ENCODE measurements at regions not wholly inside any gene's neighbourhood (a gene's known extent, or its start where the extent isn't known, plus 50 kb on each side); places are given as distances from the start of the nearest gene placed in this dataset.
"Not testable (repeated sequence)": the region's sequence is repeated elsewhere in the genome, so short reads cannot be mapped to it uniquely, and the experiment has no call there.

- no peak for DNase-seq (ENCODE audit: low spot score)
These were observed 70.9 kb upstream of the CHST15 start for GRCh38 chr10:124164264-124164663.

DNA sequence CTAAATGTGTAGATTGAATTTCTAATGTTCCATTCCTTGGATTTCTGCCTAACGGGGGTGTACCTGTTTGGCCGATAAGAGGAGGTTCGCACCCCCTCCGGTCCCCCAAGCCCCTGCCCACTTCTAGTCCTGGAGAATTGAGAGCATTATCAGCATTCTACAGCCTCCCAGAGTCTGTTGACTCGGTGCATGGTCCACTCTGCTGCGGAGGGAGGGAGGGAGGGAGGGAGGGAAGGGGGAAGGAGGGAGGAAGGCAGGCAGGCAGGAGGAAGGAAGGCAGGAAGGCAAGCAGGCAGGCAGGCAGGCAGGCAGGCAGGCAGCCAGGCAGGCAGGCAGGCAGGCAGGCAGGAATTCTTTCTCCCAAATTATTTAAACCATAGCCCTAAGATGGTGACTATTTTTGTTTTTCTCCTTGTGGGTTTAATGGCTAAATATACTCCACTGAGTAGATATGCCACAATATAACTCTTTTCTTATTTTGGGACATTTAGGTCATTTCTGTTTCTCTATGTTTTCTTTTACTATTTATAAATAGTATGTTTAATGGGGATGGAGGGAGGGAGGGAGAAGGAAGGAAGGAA lies 69.5 kb upstream of the CHST15 start:
- no peak for DNase-seq (ENCODE audit: low spot score)

- DNase-seq (ENCODE audit: low spot score), result no peak
These were observed 68.7 kb upstream of the CHST15 start for GRCh38 chr10:124162136-124162535.

DNA sequence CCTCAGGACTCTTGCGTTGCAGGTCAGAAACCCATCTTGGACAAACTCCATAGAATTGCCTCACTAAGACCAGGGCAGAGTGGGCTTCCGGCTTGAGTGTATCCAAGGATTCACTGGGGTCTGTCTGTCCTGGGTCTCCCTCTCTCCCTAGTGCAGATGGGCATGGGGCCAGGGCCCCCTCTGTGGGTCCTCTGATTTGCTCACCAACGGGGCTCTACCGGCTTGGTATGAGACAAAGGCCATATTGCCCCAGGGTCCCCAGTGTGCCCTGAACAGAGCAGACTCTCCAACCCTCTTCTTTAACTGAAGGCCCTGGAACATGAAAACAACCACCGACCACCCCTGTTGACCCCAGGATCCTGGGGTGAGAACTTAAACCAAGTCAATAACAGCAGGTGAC lies 68.2 kb upstream of the CHST15 start:
- no peak for DNase-seq (ENCODE audit: low spot score)

GRCh38 chr10:124160943-124161582 lies 67.7 kb upstream of the CHST15 start:
- no peak for DNase-seq (ENCODE audit: low spot score)

GRCh38 chr10:124160176-124160575 lies 66.8 kb upstream of the CHST15 start:
- DNase-seq (ENCODE audit: low spot score), result no peak

DNA sequence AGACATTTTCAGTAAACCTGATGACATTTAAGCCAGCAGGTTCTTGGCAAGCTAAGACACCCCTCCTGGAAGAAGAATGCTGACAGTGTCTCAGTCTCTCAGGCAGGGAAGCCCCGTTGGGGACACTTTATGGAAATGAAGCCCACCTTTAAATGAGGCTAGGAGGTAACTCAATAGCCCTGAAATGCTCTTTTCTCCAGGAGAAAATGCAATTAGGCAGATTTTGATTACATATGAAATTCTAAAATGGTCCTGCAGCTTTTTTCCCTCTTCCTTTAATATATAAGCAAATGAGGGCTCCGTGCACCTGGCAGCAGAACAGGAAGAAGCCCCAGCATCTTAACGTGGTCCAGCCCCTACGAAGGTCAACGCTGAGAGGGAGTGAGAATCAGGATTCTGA lies 65.8 kb upstream of the CHST15 start:
- no peak for DNase-seq (ENCODE audit: low spot score)

GRCh38 chr10:124158592-124158991 lies 65.2 kb upstream of the CHST15 start:
- no peak for DNase-seq (ENCODE audit: low spot score)

DNA sequence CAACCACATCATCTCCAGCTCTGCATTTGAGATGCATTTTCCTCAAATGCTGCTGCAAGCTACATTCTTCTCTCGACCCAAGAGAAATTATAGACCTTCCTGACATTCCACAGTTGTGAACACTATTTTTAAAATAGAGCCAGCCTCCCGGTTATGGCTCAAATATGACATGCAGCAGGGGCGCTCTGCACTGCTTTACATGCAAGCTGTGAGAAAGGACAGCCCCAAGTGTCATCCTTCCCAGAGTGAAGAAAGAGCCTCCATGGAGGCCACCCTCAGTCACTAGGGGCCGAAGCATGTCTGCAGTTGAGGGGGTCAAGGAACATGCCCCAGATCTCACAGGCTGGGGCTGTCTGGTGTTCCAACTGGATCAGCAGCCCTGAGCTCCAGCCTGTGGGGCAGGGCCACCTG lies 63.9 kb upstream of the CHST15 start:
- DNase-seq (ENCODE audit: low spot score), result no peak

DNA sequence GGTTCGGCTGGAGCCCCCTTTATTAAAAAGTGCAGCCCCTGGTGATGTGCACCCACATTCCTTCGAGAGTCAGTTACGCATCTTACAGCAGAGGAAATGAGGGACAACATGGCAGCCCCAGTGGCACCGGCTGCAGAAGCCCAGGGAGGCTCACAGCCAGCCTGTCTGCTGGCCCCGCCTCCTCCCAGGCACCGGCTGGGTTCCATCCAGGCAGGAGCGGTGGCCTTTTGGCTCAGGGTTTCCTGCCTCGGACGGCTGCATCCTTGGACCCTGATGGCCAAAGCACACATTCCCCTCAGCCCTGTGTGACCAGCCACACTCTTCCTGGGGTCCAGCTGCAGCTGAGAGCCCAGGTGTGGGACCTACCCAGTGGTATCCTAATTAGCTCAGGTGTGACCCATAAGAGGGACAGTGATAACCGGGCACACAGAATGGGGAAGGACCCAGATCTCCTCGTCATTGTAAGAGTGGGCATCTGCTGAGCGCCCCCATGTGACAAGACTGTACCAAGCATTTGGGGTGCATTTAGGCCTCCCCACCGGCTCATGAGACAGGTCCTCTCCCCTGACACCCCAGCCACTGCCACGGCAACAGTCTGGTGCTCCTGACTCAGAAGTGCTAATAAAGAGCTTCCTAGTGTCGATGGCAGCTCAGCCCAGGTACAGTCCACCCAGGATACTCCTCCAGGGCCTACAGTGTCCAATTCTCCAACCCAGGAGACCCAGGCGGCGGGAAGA lies 63.3 kb upstream of the CHST15 start:
- DNase-seq (ENCODE audit: low spot score), result peak; percentile 57

DNA sequence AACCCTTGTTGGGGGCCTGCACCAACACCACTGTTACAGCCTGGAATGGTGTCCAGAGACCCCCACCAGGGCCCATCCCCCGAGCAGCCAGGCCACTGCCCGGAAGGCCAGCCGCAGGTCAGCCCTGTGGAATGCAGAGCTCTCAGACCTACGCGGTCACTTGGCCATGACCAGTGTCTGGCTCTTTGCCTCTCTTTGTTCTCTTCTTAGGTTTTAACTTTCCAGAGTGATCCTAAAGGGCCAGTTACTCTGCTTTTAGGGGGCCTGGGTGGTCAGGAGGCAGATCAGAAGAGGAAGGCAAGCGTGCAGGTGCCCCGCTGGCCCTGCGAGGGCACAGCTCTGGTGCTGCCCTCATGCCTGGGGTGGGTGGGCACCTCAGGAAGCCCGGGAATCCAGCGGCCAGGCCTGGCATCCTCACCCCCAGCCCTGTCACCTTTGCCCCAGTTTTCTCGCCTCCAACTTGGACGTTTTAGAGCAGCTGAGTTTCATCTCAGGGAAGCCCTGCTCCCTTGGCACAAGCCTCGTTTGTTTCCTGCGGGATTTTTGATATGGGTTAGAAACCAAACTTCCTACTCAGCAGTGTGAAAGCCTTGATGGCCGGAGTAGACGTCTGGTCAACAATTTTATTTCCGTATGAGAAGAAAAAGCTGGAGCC lies 62.5 kb upstream of the CHST15 start:
- DNase-seq (ENCODE audit: low spot score), result peak; percentile 24

DNA sequence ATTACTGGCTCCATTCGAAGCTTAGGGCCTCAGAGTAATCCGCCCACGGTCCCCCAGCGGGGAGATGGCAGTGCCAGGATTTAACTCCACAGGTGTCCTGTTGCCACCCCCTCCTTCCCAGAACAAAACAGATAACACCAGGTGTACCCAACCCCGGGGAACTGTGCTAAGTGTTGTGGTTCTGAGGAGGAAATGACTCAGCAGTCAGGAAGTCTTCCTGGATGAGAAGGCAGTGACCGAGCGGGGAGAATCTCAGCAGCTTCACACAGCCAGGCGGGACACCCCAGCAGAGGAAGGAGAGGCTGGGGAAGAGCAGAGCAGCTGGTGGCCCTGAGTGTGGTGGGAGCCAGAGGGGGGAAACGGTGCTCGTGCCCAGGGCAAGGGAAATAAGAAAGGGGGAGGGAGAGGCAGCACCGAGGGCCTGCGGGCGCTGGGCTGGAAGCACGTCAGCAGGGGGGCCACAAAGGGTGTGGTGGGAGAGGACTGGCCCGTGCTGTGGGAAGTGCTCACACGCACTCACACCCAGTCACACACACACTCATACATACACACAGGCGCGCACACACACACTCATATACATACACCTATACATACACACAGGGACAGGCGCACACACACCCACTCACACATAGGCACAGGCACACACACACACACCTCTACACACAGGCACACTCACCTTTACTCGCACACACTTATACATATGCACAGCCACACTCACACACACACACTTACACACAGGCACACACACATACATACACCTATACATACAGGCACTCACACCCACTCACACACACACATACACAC lies 59.8 kb upstream of the CHST15 start:
- DNase-seq (ENCODE audit: low spot score), result peak; percentile 94

DNA sequence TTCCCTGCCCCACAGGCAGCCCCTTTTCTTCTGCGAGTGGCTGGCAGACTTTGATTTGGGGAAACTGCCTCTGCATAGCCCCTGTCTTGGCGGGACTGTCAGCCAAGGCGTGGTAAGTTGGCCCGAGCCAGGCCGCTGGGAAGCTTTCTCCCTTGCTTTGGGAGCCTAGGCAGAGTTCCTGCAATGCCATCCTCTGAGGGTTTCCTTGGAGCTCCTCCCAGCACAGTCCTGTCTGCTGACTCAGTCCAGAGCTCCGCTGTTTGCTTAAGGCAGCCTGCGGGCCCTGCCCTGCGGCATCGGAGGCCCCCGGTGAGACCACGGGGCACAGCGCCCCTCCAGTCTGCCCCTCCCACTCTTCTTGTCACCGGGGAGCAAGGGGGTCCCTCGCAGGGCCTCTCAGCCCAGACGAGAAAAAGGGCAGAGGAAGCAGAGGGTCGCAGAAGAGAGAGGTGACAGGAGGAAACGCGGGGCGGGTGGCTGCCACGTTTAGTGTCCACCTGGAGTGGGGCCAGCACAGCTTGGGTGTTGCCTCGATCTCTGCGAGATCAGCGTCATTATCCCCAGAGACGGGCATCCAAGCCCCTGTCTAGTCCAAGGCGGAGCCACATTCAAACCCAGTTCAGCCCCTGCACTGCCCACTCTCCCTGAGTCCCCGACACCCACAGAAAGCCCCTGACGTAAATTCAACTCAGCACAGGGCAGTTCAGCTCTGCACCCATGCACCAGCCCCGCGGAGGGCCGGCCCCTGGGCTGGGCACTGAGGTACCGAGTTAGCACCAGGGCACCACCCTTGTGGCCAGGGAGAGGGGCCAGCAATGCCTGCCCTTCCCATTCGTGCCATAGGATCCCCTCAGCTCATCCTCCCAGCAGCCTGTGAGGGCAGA lies 59.0 kb upstream of the CHST15 start:
- DNase-seq (ENCODE audit: low spot score), result peak; percentile 21

DNA sequence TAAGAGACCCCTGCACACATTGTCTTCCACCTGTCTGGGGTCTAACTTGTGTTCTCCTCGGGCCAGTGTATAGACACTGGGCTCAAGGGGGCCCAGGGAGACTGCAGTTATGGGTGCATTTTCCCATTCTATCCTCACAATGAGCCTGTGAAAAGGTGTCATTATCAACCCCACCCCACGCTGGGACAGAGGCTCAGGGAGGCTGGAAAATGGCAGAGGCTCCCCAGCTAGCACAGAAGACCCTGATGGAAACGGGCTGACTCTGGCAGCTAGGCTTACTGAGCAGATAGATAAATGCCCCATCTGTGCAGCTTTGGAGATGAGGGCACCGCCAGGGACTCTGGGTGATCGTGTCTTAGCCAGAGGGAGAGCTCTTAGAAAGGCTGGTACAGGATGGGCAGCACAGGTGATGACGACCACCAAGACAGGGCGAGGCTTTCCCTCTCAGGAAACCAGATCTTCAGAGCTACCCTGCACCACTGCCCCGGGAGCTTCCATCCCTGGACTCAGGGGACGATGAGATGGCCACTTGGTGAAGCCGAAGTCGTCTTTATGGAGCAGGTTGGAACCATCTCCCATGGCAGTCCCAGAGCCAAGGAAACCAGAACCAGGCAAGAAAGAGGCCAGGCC lies 58.2 kb upstream of the CHST15 start:
- DNase-seq (ENCODE audit: low spot score), result no peak

DNA sequence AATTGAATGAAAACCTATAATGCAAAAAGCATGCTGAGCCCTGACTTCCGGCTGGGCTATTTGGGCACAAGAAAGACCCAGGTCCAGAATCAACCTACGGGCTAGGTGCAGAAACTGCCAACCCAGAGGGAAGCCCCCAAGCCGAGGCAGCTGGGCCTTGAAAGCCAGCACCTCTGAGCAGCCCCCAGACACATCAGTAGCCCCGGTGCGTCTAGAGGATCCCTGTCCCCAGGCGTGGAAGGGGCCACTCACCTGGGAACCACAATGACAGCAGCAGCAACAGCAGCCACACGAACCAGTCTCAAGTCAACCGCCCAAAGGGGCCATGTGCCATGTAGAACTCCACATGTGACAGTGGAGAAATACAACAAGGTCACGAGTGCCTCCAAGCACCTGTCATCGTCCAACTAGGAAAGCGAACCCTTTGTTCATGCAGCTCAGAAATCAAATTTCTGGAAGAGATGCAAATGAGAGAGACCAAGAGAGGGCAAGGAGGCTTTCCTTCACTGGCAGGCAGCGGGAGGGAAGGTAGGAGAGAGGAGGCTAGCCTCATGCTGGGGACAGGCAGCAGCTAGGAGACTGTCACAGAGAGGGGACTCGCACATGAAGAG lies 57.5 kb upstream of the CHST15 start:
- no peak for DNase-seq (ENCODE audit: low spot score)

GRCh38 chr10:124150189-124150806 lies 56.9 kb upstream of the CHST15 start:
- no peak for DNase-seq (ENCODE audit: low spot score)

DNA sequence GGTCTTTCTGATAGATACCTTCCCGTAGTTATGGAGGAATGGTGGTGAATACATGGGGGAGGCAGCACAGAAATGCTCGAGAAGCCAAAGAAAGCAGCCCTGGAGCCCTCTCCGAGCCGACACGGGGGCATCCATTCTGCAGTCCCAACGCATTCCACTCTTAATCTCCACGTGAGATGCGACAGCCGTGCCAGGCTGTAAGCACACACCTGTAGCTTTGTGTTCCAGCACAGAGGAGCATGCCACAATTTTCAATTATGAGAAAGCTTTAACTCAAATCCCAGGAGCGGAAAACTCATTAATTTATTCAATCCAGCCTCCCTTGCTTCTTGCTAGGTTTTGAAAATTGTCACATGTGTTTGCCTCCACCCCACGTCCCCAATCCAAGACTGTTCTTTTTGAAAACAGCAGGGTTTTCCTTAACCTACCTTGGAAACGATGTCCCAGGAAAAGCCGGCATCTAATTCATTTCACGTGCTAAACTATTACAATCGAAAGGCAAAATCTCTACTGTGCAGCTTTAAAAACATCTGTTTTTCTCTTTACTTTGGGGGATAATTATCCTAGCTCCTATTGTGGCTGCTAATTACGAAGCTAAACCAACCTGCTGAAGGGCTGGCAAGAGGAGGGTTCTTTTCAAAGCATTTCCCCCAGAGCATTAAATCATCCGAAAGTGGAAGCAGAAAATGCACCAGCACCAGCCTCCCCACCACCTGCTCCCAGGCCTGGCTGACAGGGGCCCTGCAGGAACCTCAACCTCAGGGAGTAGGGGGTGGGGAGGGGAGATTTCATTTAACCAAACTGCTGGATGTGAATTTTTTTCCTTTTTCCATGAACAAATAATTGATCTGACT lies 56.0 kb upstream of the CHST15 start:
- no peak for DNase-seq (ENCODE audit: low spot score)

DNA sequence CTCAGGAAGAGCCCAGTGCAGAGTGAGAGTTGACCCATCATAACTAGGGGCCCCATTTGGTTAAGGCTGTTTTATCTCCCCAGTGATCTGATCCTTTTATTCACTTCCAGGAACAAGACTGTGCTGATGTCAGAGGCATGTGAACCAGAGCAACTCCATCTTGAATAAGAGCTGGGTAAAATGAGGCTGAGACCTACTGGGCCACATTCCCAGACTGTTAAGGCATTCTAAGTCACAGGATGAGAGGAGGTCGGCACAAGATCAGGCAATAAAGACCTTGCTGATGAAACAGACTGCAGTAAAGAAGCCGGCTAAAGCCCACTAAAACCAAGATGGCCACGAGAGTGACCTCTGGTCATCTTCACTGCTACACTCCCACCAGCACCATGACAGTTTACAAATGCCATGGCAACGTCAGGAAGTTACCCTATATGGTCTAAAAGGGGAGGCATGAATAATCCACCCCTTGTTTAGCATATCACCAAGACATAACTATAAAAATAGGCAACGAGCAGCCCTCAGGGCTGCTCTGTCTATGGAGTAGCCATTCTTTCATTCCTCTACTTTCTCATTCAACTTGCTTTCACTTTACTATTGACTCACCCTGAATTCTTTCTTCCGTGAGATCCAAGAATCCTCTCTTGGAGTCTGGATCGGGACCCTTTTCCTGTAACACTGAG lies 55.3 kb upstream of the CHST15 start:
- DNase-seq (ENCODE audit: low spot score), result not testable (repeated sequence)
